Upper lobe of left lung (tissue), 6 donors: ENCODE measurements at regions not wholly inside any gene's neighbourhood (a gene's known extent, or its start where the extent isn't known, plus 50 kb on each side); places are given as distances from the start of the nearest gene placed in this dataset.

Source experiments
- ATAC-seq, 2 donors: fragments of 200-7000 bp; cut with Tn5 transposase; one replicate each; pipeline ENCODE4 v1.9.1; 2022; ENCODE audit warnings: mild to moderate bottlenecking in 2 of 2, moderate library complexity in 2 of 2; ENCODE audit not compliant: low FRiP score in 2 of 2
- DNase-seq, 2 donors: peaks; one replicate each; pipeline ENCODE4 v3.0.0-alpha.2; 2019 to 2020
- H3K27ac ChIP-seq, 4 donors: fragments of 200-600 bp; sonication (generic); one replicate each; pipeline ENCODE4 v1.5.1; 2016 to 2019
- H3K27me3 ChIP-seq, 4 donors: fragments of 200-600 bp; sonication (generic); one replicate each; pipeline ENCODE4 v1.5.1; 2017 to 2019
- H3K36me3 ChIP-seq, 4 donors: fragments of 200-600 bp; sonication (generic); one replicate each; pipeline ENCODE4 v1.5.1; 2016 to 2019
- H3K4me1 ChIP-seq, 4 donors: fragments of 200-600 bp; sonication (generic); one replicate each; pipeline ENCODE4 v1.5.1; 2018 to 2019
- H3K4me3 ChIP-seq, 4 donors: fragments of 200-600 bp; sonication (generic); one replicate each; pipeline ENCODE4 v1.5.1; 2017 to 2019; ENCODE audit warnings: mild to moderate bottlenecking in 2 of 4, moderate library complexity in 1 of 4
- H3K9me3 ChIP-seq, 4 donors: fragments of 200-600 bp; sonication (generic); one replicate each; pipeline ENCODE4 v1.5.1; 2018 to 2019
- EP300 ChIP-seq, 4 donors: sonication (generic); formaldehyde crosslinking; IDR thresholded peaks; one replicate each; pipeline ENCODE4 v1.5.1; 2017; ENCODE audit warnings: antibody characterized with exemption in 4 of 4, control low read depth in 2 of 4
- POLR2A ChIP-seq, 4 donors: fragments of 450-650 bp; IDR thresholded peaks; one replicate each; pipeline ENCODE4 v1.5.1; 2016 to 2017; ENCODE audit warnings: antibody characterized with exemption in 4 of 4, mild to moderate bottlenecking in 2 of 4
- POLR2AphosphoS5 ChIP-seq, 2 donors: sonication (generic); formaldehyde crosslinking; IDR thresholded peaks; one replicate each; pipeline ENCODE4 v1.5.1; 2017; ENCODE audit warnings: antibody characterized with exemption in 2 of 2
- WGBS, 2 donors: methylation state at CpG; one replicate each; pipeline ENCODE4 v1.1.5; 2017 to 2018; 5-methylcytosine and 5-hydroxymethylcytosine counted together
- TF ChIP-seq, protein P1 (sequence below), 6 experiments: fragments of 450-650 bp in 4 of 6; fragments of 200-600 bp in 2 of 6; sonication (generic) in 2 of 6; IDR thresholded peaks; one replicate each; pipeline ENCODE4 v1.5.1; 2016 to 2019; ENCODE audit warnings: antibody characterized with exemption in 6 of 6
- donor health status: DM: no; HTN: no; CAD: no; lungs with moderate emphysema.
- donor health status: DM: no; HTN: yes; CAD: no; lungs with severe emphysema.

DNA sequence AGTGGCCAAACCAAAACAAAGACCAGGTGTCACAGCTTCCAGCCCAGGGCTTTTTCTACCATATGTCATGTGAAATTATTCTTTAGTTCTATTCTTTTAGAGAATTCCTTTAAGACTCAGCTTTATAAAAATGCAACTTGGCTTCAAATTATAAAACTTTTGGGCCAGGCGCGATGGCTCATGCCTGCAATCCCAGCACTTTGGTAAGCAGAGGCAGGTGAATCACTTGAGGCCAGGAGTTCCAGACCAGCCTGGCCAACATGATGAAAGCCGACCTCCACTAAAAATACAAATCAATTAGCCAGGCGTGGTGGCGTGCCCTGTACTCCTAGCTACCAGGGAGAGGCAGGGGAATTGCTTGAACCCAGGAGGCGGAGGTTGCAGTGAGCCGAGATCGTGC lies 210.3 kb upstream of the ARG1 start:
- DNase-seq: no peak
- 85 to 87% methylated on average over 8 of the region's 8 CpGs for WGBS, 2 donors
- H3K36me3 ChIP-seq: no peaks in the 10 kb centered on the region
- H3K9me3 ChIP-seq: no peaks in the 10 kb centered on the region
- ATAC-seq: no peak
- no peak overlapping the region for H3K4me3 ChIP-seq
- H3K4me1 ChIP-seq: no peaks in the 10 kb centered on the region
- no peak overlapping the region for H3K27ac ChIP-seq
- no peaks in the 10 kb centered on the region for H3K27me3 ChIP-seq
- TF ChIP-seq POLR2AphosphoS5 (IDR thresholded peaks at IDR 0.05) (no peak), EP300 (IDR thresholded peaks at IDR 0.05) (no peak), POLR2A (IDR thresholded peaks at IDR 0.05) (no peak)
- TF ChIP-seq, protein P1, sequence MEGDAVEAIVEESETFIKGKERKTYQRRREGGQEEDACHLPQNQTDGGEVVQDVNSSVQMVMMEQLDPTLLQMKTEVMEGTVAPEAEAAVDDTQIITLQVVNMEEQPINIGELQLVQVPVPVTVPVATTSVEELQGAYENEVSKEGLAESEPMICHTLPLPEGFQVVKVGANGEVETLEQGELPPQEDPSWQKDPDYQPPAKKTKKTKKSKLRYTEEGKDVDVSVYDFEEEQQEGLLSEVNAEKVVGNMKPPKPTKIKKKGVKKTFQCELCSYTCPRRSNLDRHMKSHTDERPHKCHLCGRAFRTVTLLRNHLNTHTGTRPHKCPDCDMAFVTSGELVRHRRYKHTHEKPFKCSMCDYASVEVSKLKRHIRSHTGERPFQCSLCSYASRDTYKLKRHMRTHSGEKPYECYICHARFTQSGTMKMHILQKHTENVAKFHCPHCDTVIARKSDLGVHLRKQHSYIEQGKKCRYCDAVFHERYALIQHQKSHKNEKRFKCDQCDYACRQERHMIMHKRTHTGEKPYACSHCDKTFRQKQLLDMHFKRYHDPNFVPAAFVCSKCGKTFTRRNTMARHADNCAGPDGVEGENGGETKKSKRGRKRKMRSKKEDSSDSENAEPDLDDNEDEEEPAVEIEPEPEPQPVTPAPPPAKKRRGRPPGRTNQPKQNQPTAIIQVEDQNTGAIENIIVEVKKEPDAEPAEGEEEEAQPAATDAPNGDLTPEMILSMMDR (IDR thresholded peaks at IDR 0.05): no peak

DNA sequence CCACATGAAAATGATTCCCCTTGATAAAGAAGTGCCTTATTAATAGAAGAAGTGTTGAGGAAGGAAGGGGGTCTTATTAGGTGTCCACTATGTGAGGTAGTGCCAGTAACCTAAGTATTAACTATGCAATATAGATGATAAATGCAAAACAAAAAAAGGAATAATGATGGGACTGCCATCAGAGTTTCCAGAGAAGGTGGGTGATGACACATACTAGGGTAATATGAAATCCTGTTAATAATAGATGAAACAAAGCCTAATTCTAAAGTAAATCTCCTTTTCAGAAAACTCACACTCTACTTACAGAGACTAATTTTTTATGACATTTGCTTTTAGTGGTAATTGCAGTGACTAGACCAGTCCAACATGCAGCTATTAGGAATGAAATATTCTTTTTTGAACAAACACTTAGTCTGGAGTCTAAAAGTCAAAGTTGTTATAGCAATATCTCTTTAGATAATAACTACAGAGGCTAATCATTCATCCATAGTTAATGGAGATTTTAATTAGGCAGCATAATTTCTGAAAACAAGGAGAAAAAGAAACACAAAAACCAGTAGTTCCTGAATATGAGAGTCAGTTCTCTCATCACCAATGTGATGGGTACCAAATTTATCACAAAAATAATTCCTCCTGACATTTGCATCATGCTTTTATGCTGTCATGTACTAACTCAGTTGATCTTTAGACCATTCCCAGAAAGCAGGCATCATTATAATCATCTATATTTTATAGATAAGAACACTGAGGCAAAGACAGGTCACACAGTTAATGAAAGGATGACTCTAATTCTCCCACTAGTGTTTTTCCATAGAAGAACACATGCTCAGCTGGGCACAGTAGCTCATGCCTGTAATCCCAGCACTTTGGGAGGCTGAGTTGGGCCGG lies 208.8 kb upstream of the ARG1 start:
- peaks cover 5 to 9% (median 7%) of the 10 kb centered on the region in 4 donors for H3K4me1 ChIP-seq
- no peaks in the 10 kb centered on the region for H3K27me3 ChIP-seq
- ATAC-seq (no peak), DNase-seq (no peak)
- 82% methylated on average over 1 of the region's 1 CpG; no CpG with 5 or more reads in 1 of the 2 donors for WGBS, 2 donors
- no peak overlapping the region for H3K27ac ChIP-seq
- no peak overlapping the region for H3K4me3 ChIP-seq
- H3K36me3 ChIP-seq: no peaks in the 10 kb centered on the region
- TF ChIP-seq POLR2AphosphoS5 (IDR thresholded peaks at IDR 0.05) (no peak), POLR2A (IDR thresholded peaks at IDR 0.05) (no peak), EP300 (IDR thresholded peaks at IDR 0.05) (no peak)
- TF ChIP-seq, protein P1 (IDR thresholded peaks at IDR 0.05): no peak
- no peaks in the 10 kb centered on the region for H3K9me3 ChIP-seq

DNA sequence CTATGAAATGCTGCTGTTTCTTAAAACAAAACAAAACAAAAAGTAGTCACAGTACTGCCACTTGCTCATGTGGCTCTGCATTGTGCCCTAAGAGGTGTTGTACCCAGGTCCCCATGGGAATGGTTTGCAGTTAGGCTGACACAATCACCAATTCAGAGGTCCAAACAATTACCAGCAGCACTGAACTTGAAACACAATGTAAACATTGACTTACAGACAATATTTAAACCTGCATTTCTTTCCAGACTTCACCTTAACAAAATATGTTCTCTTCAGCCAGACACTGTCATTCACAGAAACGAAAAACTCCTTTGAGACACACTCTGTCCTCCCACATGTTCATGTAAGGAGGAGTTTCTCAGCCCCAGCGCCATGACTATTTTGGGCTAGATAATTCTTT lies 206.8 kb upstream of the ARG1 start:
- TF ChIP-seq POLR2A (IDR thresholded peaks at IDR 0.05) (no peak), POLR2AphosphoS5 (IDR thresholded peaks at IDR 0.05) (no peak), EP300 (IDR thresholded peaks at IDR 0.05) (no peak)
- TF ChIP-seq, protein P1 (IDR thresholded peaks at IDR 0.05): no peak
- 69 to 72% methylated on average over 2 of the region's 2 CpGs for WGBS, 2 donors
- H3K27me3 ChIP-seq: no peaks in the 10 kb centered on the region
- H3K9me3 ChIP-seq: no peaks in the 10 kb centered on the region
- peaks cover 5 to 9% (median 7%) of the 10 kb centered on the region in 4 donors for H3K4me1 ChIP-seq
- no peak for DNase-seq
- H3K36me3 ChIP-seq: no peaks in the 10 kb centered on the region
- no peak for ATAC-seq
- no peak overlapping the region for H3K4me3 ChIP-seq
- H3K27ac ChIP-seq: no peak overlapping the region

DNA sequence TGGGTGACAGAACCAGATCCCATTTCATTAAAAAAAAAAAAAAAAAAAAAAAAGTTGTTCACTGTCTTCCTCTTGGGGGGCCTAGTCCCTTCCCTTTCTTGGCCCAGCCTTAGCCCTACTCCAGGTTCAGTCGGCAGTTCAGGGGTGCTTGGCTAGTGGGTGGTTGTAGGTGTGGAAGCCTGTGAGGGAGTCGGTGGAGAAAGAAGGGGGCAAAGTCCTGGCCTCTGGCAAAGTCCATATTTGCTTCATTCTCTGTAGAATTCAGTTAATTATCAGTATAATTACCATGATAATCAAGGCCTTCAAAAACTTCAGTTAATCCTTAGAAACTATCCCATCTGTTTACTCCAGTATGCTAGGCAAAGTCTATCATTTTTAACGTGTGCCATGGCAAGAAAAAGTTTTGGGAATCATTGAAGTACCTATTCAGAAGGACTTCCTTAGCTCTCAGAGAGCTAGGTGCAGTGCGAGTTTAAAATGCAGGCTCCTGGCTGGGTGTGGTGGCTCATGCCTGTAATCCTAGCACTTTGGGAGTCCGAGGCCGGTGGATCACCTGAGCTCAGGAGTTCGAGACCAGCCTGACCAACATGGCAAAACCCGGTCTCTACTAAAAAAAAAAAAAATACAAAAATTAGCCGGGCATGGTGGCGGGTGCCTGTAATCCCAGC lies 205.7 kb upstream of the ARG1 start:
- WGBS, 2 donors: 86 to 87% methylated on average over 10 of the region's 10 CpGs
- Histone ChIP-seq H3K27me3 (no peaks in the 10 kb centered on the region), H3K36me3 (no peaks in the 10 kb centered on the region), H3K4me1 (peaks cover 5 to 9% (median 7%) of the 10 kb centered on the region in 4 donors), H3K27ac (no peak overlapping the region), H3K9me3 (no peaks in the 10 kb centered on the region), H3K4me3 (no peak overlapping the region)
- no peak for DNase-seq
- TF ChIP-seq, protein P1 (IDR thresholded peaks at IDR 0.05): no peak
- TF ChIP-seq POLR2A (IDR thresholded peaks at IDR 0.05): no peak
- TF ChIP-seq POLR2AphosphoS5 (IDR thresholded peaks at IDR 0.05): no peak
- no peak for TF ChIP-seq EP300 (IDR thresholded peaks at IDR 0.05)
- ATAC-seq: no peak
